Transverse colon (tissue), 4 donors: ENCODE measurements at regions not wholly inside any gene's neighbourhood (a gene's known extent, or its start where the extent isn't known, plus 50 kb on each side); places are given as distances from the start of the nearest gene placed in this dataset.

ENCODE experiments used
- EP300 ChIP-seq: sonication (generic); formaldehyde crosslinking; IDR thresholded peaks from one replicate; pipeline ENCODE4 v1.6.1; 2017; ENCODE audit warnings: antibody characterized with exemption, low read depth
- POLR2A ChIP-seq: fragments of 450-650 bp; IDR thresholded peaks from one replicate; pipeline ENCODE4 v1.6.1; 2016; ENCODE audit warnings: antibody characterized with exemption, mild to moderate bottlenecking, moderate library complexity
- POLR2AphosphoS5 ChIP-seq, 3 donors: sonication (generic); formaldehyde crosslinking; IDR thresholded peaks; one replicate each; pipeline ENCODE4 v1.6.1; 2016; ENCODE audit warnings: antibody characterized with exemption in 3 of 3
- TF ChIP-seq, protein P1 (sequence below), 5 experiments: fragments of 200-600 bp in 3 of 5; fragments of 450-650 bp in 2 of 5; sonication (generic) in 3 of 5; IDR thresholded peaks; 1 replicate in 2 of 5; 2 replicates in 3 of 5; pipeline ENCODE4 v1.5.1; 2016 to 2017; ENCODE audit warnings: antibody characterized with exemption in 5 of 5, inconsistent platforms in 3 of 5, mild to moderate bottlenecking in 2 of 5, moderate library complexity in 1 of 5

DNA sequence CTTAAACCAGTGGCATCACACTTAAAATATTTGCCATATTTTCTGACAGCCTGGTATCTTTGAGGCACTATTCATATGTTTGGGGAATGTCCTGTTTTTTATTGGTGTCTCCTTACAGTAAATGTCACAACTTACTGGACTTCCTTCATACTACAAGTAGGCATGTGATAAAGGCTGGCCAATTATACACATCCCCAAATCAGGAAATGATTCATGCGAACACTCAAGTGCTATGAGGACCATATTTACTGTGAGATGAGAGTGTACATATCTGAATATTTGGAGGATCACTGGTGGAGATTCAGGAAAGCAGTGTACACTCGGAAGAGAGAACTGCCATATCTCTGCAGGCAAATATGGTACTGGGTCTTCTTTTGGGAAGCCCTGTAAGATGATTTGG is 913.8 kb upstream of the CHORDC1 start:
- TF ChIP-seq, protein P1, sequence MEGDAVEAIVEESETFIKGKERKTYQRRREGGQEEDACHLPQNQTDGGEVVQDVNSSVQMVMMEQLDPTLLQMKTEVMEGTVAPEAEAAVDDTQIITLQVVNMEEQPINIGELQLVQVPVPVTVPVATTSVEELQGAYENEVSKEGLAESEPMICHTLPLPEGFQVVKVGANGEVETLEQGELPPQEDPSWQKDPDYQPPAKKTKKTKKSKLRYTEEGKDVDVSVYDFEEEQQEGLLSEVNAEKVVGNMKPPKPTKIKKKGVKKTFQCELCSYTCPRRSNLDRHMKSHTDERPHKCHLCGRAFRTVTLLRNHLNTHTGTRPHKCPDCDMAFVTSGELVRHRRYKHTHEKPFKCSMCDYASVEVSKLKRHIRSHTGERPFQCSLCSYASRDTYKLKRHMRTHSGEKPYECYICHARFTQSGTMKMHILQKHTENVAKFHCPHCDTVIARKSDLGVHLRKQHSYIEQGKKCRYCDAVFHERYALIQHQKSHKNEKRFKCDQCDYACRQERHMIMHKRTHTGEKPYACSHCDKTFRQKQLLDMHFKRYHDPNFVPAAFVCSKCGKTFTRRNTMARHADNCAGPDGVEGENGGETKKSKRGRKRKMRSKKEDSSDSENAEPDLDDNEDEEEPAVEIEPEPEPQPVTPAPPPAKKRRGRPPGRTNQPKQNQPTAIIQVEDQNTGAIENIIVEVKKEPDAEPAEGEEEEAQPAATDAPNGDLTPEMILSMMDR (IDR thresholded peaks at IDR 0.05) = no peak
- TF ChIP-seq POLR2A = no peak
- TF ChIP-seq EP300 = no peak
- TF ChIP-seq POLR2AphosphoS5 (IDR thresholded peaks at IDR 0.05) = no peak
